GM12878 (cell line): ENCODE measurements at regions not wholly inside any gene's neighbourhood (a gene's known extent, or its start where the extent isn't known, plus 50 kb on each side); places are given as distances from the start of the nearest gene placed in this dataset.

Experiments used
- BHLHE40 ChIP-seq, 2 experiments: fragments of 450-650 bp in 1 of 2; IDR thresholded peaks; 2 replicates each; pipeline ENCODE4 v1.6.1; 2011 to 2017; ENCODE audit warnings: low read depth in 2 of 2, borderline replicate concordance in 1 of 2, improper control_type of control experiment in 1 of 2, low read length in 1 of 2, mild to moderate bottlenecking in 1 of 2
- BRCA1 ChIP-seq: IDR thresholded peaks from 2 replicates; pipeline ENCODE4 v1.6.1; 2011; ENCODE audit warnings: low read depth, low read length, improper control_type of control experiment
- CTCF ChIP-seq, 3 experiments: IDR thresholded peaks in 2 of 3; conservative IDR thresholded peaks in 1 of 3; 2 replicates each; pipeline ENCODE4 v1.5.1; 2011; ENCODE audit warnings: low read depth in 3 of 3, low read length in 3 of 3, mild to moderate bottlenecking in 3 of 3, control low read depth in 2 of 3, moderate library complexity in 2 of 3, inconsistent platforms in 1 of 3, mixed read lengths in 1 of 3; ENCODE audit not compliant: control insufficient read depth in 2 of 3, insufficient read depth in 1 of 3; ENCODE audit errors: extremely low read depth in 1 of 3
- EZH2 ChIP-seq: IDR thresholded peaks from 2 replicates; pipeline ENCODE4 v1.6.1; 2012; ENCODE audit warnings: low read depth, mild to moderate bottlenecking, control low read depth, inconsistent platforms, low read length, borderline replicate concordance; ENCODE audit not compliant: control insufficient read depth
- FOXM1 ChIP-seq: IDR thresholded peaks from 2 replicates; pipeline ENCODE4 v1.6.1; 2012; ENCODE audit warnings: low read depth, mild to moderate bottlenecking, inconsistent platforms, low read length, moderate library complexity
- IRF4 ChIP-seq: IDR thresholded peaks from 2 replicates; pipeline ENCODE4 v1.6.1; 2011; ENCODE audit warnings: low read depth, low read length
- MEF2B ChIP-seq: fragments of 450-650 bp; IDR thresholded peaks from 2 replicates; pipeline ENCODE4 v1.6.1; 2018; ENCODE audit warnings: mild to moderate bottlenecking, moderate library complexity; ENCODE audit not compliant: partially characterized antibody, poor library complexity, severe bottlenecking
- MTA2 ChIP-seq: fragments of 450-650 bp; IDR thresholded peaks from 2 replicates; pipeline ENCODE4 v1.6.1; 2016; ENCODE audit warnings: low read depth, mild to moderate bottlenecking, moderate library complexity
- NR2C1 ChIP-seq: fragments of 450-650 bp; IDR thresholded peaks from 2 replicates; pipeline ENCODE4 v1.6.1; 2017; ENCODE audit warnings: antibody characterized with exemption, mild to moderate bottlenecking, moderate library complexity
- POLR2A ChIP-seq: IDR thresholded peaks from 2 replicates; pipeline ENCODE4 v1.6.1; 2011; ENCODE audit warnings: low read depth, mild to moderate bottlenecking, low read length
- RAD21 ChIP-seq: IDR thresholded peaks from 2 replicates; pipeline ENCODE4 v1.6.1; 2011; ENCODE audit warnings: mild to moderate bottlenecking, low read depth, low read length, moderate library complexity; ENCODE audit not compliant: insufficient read depth
- YY1 ChIP-seq: IDR thresholded peaks from 2 replicates; pipeline ENCODE4 v1.6.1; 2011; ENCODE audit warnings: low read depth, mild to moderate bottlenecking, low read length
- ZBTB4 ChIP-seq: fragments of 450-650 bp; formaldehyde crosslinking; IDR thresholded peaks from 2 replicates; pipeline ENCODE4 v1.4.0; 2022; ENCODE audit warnings: mild to moderate bottlenecking, moderate library complexity

- TF ChIP-seq BRCA1, result no peak
- TF ChIP-seq MEF2B, result no peak
- TF ChIP-seq FOXM1, result no peak
- TF ChIP-seq MTA2, result no peak
- no peak for TF ChIP-seq RAD21
- no peak for TF ChIP-seq POLR2A
- no peak for TF ChIP-seq IRF4
- TF ChIP-seq EZH2, result no peak
- no peak for TF ChIP-seq YY1
- no peak for TF ChIP-seq NR2C1
- TF ChIP-seq BHLHE40 (IDR thresholded peaks at IDR 0.05; ENCODE audit: borderline replicate concordance in 1 of 2, low read depth in 2 of 2, low read length in 1 of 2), result no peak
- no peak for TF ChIP-seq ZBTB4 (CRISPR knock-in tag)
- TF ChIP-seq CTCF (IDR thresholded peaks at IDR 0.05 in 2 of 3, conservative IDR thresholded peaks at IDR 0.05 in 1 of 3; ENCODE audit: control insufficient read depth in 2 of 3, extremely low read depth in 1 of 3, insufficient read depth in 1 of 3, low read depth in 3 of 3, low read length in 3 of 3), result no peak
Observed at GRCh38 chr3:95151590-95151989, 1088.7 kb downstream of the NSUN3 start.
